Stomach (tissue), 8 donors: ENCODE measurements at regions not wholly inside any gene's neighbourhood (a gene's known extent, or its start where the extent isn't known, plus 50 kb on each side); places are given as distances from the start of the nearest gene placed in this dataset.

ENCODE experiments used
- DNase-seq, 2 donors: peaks; one replicate each; pipeline versions ENCODE4 v3.0.0 to v3.0.0-alpha.2; 2013 to 2019
- H3K27ac ChIP-seq, 5 donors: fragments of 200-600 bp in 4 of 5; sonication (generic) in 4 of 5; one replicate each; pipeline ENCODE4 v1.5.1; 2013 to 2019; ENCODE audit warnings: mild to moderate bottlenecking in 1 of 5, moderate library complexity in 1 of 5
- H3K27me3 ChIP-seq, 3 donors: fragments of 200-600 bp; sonication (generic); one replicate each; pipeline ENCODE4 v1.5.1; 2017 to 2019; ENCODE audit warnings: mixed run types in 1 of 3
- H3K36me3 ChIP-seq, 4 donors: fragments of 200-600 bp; sonication (generic); 1 replicate in 3 of 4; 2 replicates in 1 of 4; pipeline ENCODE4 v1.5.1; 2016 to 2019
- H3K4me1 ChIP-seq, 4 donors: fragments of 200-600 bp; sonication (generic); one replicate each; pipeline ENCODE4 v1.5.1; 2016 to 2019
- H3K4me3 ChIP-seq, 4 donors: fragments of 200-600 bp; sonication (generic) in 3 of 4; one replicate each; pipeline ENCODE4 v1.5.1; 2016 to 2019; ENCODE audit warnings: mild to moderate bottlenecking in 1 of 4
- H3K9me3 ChIP-seq, 4 donors: fragments of 200-600 bp; sonication (generic); one replicate each; pipeline ENCODE4 v1.5.1; 2016 to 2019
- CTCF ChIP-seq, 7 experiments: fragments of 450-650 bp in 4 of 7; fragments of 200-600 bp in 3 of 7; sonication (generic) in 3 of 7; IDR thresholded peaks; one replicate each; pipeline ENCODE4 v1.5.1; 2016 to 2019; ENCODE audit warnings: antibody characterized with exemption in 7 of 7, control low read depth in 2 of 7, mild to moderate bottlenecking in 1 of 7
- EP300 ChIP-seq: sonication (generic); formaldehyde crosslinking; IDR thresholded peaks from one replicate; pipeline ENCODE4 v1.6.1; 2017; ENCODE audit warnings: antibody characterized with exemption
- POLR2A ChIP-seq, 4 donors: fragments of 450-650 bp; IDR thresholded peaks; one replicate each; pipeline ENCODE4 v1.6.1; 2016; ENCODE audit warnings: antibody characterized with exemption in 4 of 4, control low read depth in 2 of 4, mild to moderate bottlenecking in 1 of 4, moderate library complexity in 1 of 4
- POLR2AphosphoS5 ChIP-seq, 3 donors: sonication (generic); formaldehyde crosslinking; IDR thresholded peaks; one replicate each; pipeline ENCODE4 v1.6.1; 2016; ENCODE audit warnings: antibody characterized with exemption in 3 of 3
- WGBS, 5 donors: extraction: QIAGEN DNeasy Blood & Tissue Kit in 3 of 5; methylation state at CpG; one replicate each; pipeline versions ENCODE4 v1.1.5 to v1.1.7; 2013 to 2018; 5-methylcytosine and 5-hydroxymethylcytosine counted together
- intact Hi-C: fragments of 100-400 bp; cut with DNase I; formaldehyde crosslinking; loops from one replicate; pipeline ENCODE4 v1.15.1; 2023; ENCODE audit warnings: low total_unique reads
- donor health status: healthy with polysubstance abuse.
- donor health status: Bipolar disorder and iron deficiency.
- donor health status: healthy.

- intact Hi-C loops, result no loop called here
- no peak overlapping the region for H3K4me3 ChIP-seq
- WGBS, 5 donors, result 56 to 66% (median 60%) methylated on average over 3 of the region's 3 CpGs
- no peaks in the 10 kb centered on the region for H3K36me3 ChIP-seq
- no peak overlapping the region for H3K27ac ChIP-seq
- H3K27me3 ChIP-seq, result no peaks in the 10 kb centered on the region
- no peak for DNase-seq
- no peak for TF ChIP-seq CTCF (IDR thresholded peaks at IDR 0.05)
- no peak for TF ChIP-seq POLR2A (IDR thresholded peaks at IDR 0.05)
- no peak for TF ChIP-seq EP300
- no peak for TF ChIP-seq POLR2AphosphoS5 (IDR thresholded peaks at IDR 0.05)
- H3K9me3 ChIP-seq, result no peaks in the 10 kb centered on the region
- H3K4me1 ChIP-seq, result no peaks in the 10 kb centered on the region
Observed at GRCh38 chr13:82625717-82626116, 1256.6 kb downstream of the SLITRK1 start.

GRCh38 chr13:82615043-82615442 is 1267.2 kb downstream of the SLITRK1 start:
- Histone ChIP-seq H3K27me3 (no peaks in the 10 kb centered on the region), H3K4me1 (no peaks in the 10 kb centered on the region), H3K27ac (no peak overlapping the region), H3K9me3 (no peaks in the 10 kb centered on the region), H3K4me3 (no peak overlapping the region), H3K36me3 (no peaks in the 10 kb centered on the region)
- intact Hi-C loops, result no loop called here
- 6 to 41% (median 17%) methylated on average over 1 of the region's 1 CpG for WGBS, 5 donors
- no peak for DNase-seq
- TF ChIP-seq EP300 (no peak), POLR2A (IDR thresholded peaks at IDR 0.05) (no peak), POLR2AphosphoS5 (IDR thresholded peaks at IDR 0.05) (no peak)

- no peak for TF ChIP-seq CTCF (IDR thresholded peaks at IDR 0.05)
- no peak for TF ChIP-seq POLR2AphosphoS5 (IDR thresholded peaks at IDR 0.05)
- no peak for TF ChIP-seq POLR2A (IDR thresholded peaks at IDR 0.05)
- TF ChIP-seq EP300, result no peak
- intact Hi-C loops, result no loop called here
- whole genome bisulfite sequencing, 5 donors, result 51 to 67% (median 60%) methylated on average over 2 of the region's 2 CpGs
- Histone ChIP-seq H3K36me3 (no peaks in the 10 kb centered on the region), H3K4me1 (no peaks in the 10 kb centered on the region), H3K4me3 (no peak overlapping the region), H3K9me3 (no peaks in the 10 kb centered on the region), H3K27me3 (no peaks in the 10 kb centered on the region), H3K27ac (no peak overlapping the region)
- no peak for DNase-seq
Observed at GRCh38 chr13:82614086-82614485, 1268.2 kb downstream of the SLITRK1 start.

- TF ChIP-seq CTCF (IDR thresholded peaks at IDR 0.05) (no peak), POLR2A (IDR thresholded peaks at IDR 0.05) (no peak), POLR2AphosphoS5 (IDR thresholded peaks at IDR 0.05) (no peak), EP300 (no peak)
- WGBS, 5 donors, result 88 to 100% (median 97%) methylated on average over 1 of the region's 1 CpG
- intact Hi-C loops, result no loop called here
- no peak overlapping the region for H3K27ac ChIP-seq
- no peak overlapping the region for H3K4me3 ChIP-seq
- H3K9me3 ChIP-seq, result peaks cover 0 to 35% (median 22%) of the 10 kb centered on the region in 4 donors
- DNase-seq, result no peak
- H3K27me3 ChIP-seq, result no peaks in the 10 kb centered on the region
- no peaks in the 10 kb centered on the region for H3K36me3 ChIP-seq
- no peaks in the 10 kb centered on the region for H3K4me1 ChIP-seq
Observed at GRCh38 chr13:82606008-82606407, 1276.3 kb downstream of the SLITRK1 start.

GRCh38 chr13:82597747-82598146 is 1284.5 kb downstream of the SLITRK1 start:
- TF ChIP-seq POLR2A (IDR thresholded peaks at IDR 0.05) (no peak), CTCF (IDR thresholded peaks at IDR 0.05) (no peak), EP300 (no peak), POLR2AphosphoS5 (IDR thresholded peaks at IDR 0.05) (no peak)
- WGBS, 5 donors, result 45 to 59% (median 47%) methylated on average over 6 of the region's 6 CpGs
- no peak overlapping the region for H3K4me3 ChIP-seq
- no peaks in the 10 kb centered on the region for H3K36me3 ChIP-seq
- intact Hi-C loops, result no loop called here
- no peaks in the 10 kb centered on the region for H3K27me3 ChIP-seq
- peaks cover 0 to 19% (median 0%) of the 10 kb centered on the region in 4 donors for H3K9me3 ChIP-seq
- H3K27ac ChIP-seq, result no peak overlapping the region
- no peak for DNase-seq
- H3K4me1 ChIP-seq, result no peaks in the 10 kb centered on the region
